Mammary epithelial cell (primary cell): ENCODE measurements at regions not wholly inside any gene's neighbourhood (a gene's known extent, or its start where the extent isn't known, plus 50 kb on each side); places are given as distances from the start of the nearest gene placed in this dataset.

Experiments
- CTCF ChIP-seq, 2 donors: IDR thresholded peaks in 1 of 2; conservative IDR thresholded peaks in 1 of 2; 2 replicates each; pipeline ENCODE4 v1.5.1; 2011 to 2012; ENCODE audit warnings: inconsistent platforms in 2 of 2, low read length in 2 of 2, mild to moderate bottlenecking in 2 of 2, control low read depth in 1 of 2, low read depth in 1 of 2; ENCODE audit not compliant: insufficient read depth in 1 of 2; ENCODE audit errors: extremely low read depth in 1 of 2
- EZH2 ChIP-seq: IDR thresholded peaks from 2 replicates; pipeline ENCODE4 v1.6.1; 2012; ENCODE audit warnings: low read length, inconsistent platforms, borderline replicate concordance

- TF ChIP-seq CTCF (conservative IDR thresholded peaks at IDR 0.05 in 1 of 2, IDR thresholded peaks at IDR 0.05 in 1 of 2; ENCODE audit: extremely low read depth in 1 of 2, insufficient read depth in 1 of 2, low read depth in 1 of 2, low read length in 2 of 2) (no peak), EZH2 (no peak)
Observed at GRCh38 chr2:11033114-11033513, 121.4 kb downstream of the KCNF1 start.
